Tibial nerve (tissue), 3 donors: ENCODE measurements at regions not wholly inside any gene's neighbourhood (a gene's known extent, or its start where the extent isn't known, plus 50 kb on each side); places are given as distances from the start of the nearest gene placed in this dataset.

ENCODE experiments used
- CTCF ChIP-seq, 5 experiments: fragments of 200-600 bp in 3 of 5; fragments of 450-650 bp in 2 of 5; sonication (generic) in 3 of 5; IDR thresholded peaks; one replicate each; pipeline ENCODE4 v1.5.1; 2016 to 2019; ENCODE audit warnings: antibody characterized with exemption in 5 of 5, mild to moderate bottlenecking in 3 of 5, moderate library complexity in 2 of 5
- POLR2A ChIP-seq, 2 donors: fragments of 450-650 bp; IDR thresholded peaks; one replicate each; pipeline ENCODE4 v1.6.1; 2017; ENCODE audit warnings: antibody characterized with exemption in 2 of 2, mild to moderate bottlenecking in 2 of 2, moderate library complexity in 2 of 2

- TF ChIP-seq CTCF (IDR thresholded peaks at IDR 0.05), result peak in 1 of 5 experiments; percentile 12
- TF ChIP-seq POLR2A (IDR thresholded peaks at IDR 0.05), result no peak
These were observed 74.5 kb downstream of the INSIG1 start for GRCh38 chr7:155371884-155372781.
